ENCODE measurements at regions not wholly inside any gene's neighbourhood (a gene's known extent, or its start where the extent isn't known, plus 50 kb on each side); places are given as distances from the start of the nearest gene placed in this dataset.

GRCh38 chr5:97267767-97268166, 84.7 kb upstream of the RIOK2 start:
- no peaks in the 10 kb centered on the region for H3K27me3 ChIP-seq (ENCODE audit: control insufficient read depth, insufficient read depth, low read length)
- H2BK15ac ChIP-seq (ENCODE audit: low read depth, low read length) = no peak overlapping the region
- no peak overlapping the region for H3K4me2 ChIP-seq (ENCODE audit: low read depth, low read length)
- no peak overlapping the region for H2AK9ac ChIP-seq (replicated peaks; ENCODE audit: low read depth, low read length, poor library complexity)
- H3K27ac ChIP-seq (ENCODE audit: insufficient read depth, low read length) = no peak overlapping the region
- no peak for DNase-seq
- ChIA-PET CTCF (interaction anchor here (1.3 kb wide), 1 partner anchor 36 kb away, joined by 3 read pairs; no protein-coding TSS in a partner anchor), POLR2A (ENCODE audit: unreplicated experiment) (interaction anchor here (0.6 to 0.7 kb wide), 2 partner anchors 329 to 1515 kb away, joined by 3 read pairs; no protein-coding TSS in a partner anchor)
- TF ChIP-seq RCOR1 (IDR thresholded peaks at IDR 0.05; ENCODE audit: insufficient replicate concordance, low read length) (no peak), CEBPB (IDR thresholded peaks at IDR 0.05; ENCODE audit: low read depth, low read length) (no peak), POLR2A (IDR thresholded peaks at IDR 0.05; ENCODE audit: low read depth, low read length) (no peak), RAD21 (IDR thresholded peaks at IDR 0.05; ENCODE audit: low read length) (no peak), CTCF (conservative IDR thresholded peaks at IDR 0.05; ENCODE audit: low read depth, low read length) (no peak), BHLHE40 (IDR thresholded peaks at IDR 0.05; ENCODE audit: low read depth, low read length) (no peak), MXI1 (IDR thresholded peaks at IDR 0.05; ENCODE audit: borderline replicate concordance, low read depth, low read length) (no peak), USF2 (IDR thresholded peaks at IDR 0.05; ENCODE audit: low read depth, low read length) (no peak)
- ATAC-seq (ENCODE audit: low read depth) = no peak
- no peak overlapping the region for H3K9ac ChIP-seq (ENCODE audit: low read depth, low read length)
- H4K8ac ChIP-seq (ENCODE audit: low read depth in 2 of 2, low read length in 2 of 2) = no peak overlapping the region
- H3K4ac ChIP-seq (ENCODE audit: low read depth, low read length) = no peak overlapping the region
- WGBS, 2 experiments (ENCODE audit: extremely low coverage in 2 of 2, insufficient read length in 1 of 2) = 40% methylated on average over 1 of the region's 3 CpGs; no CpG with 5 or more reads in 1 of the 2 experiments
- no peaks in the 10 kb centered on the region for H3K9me1 ChIP-seq (ENCODE audit: insufficient read depth, low read length)
- in situ Hi-C loops (cut with MboI; ENCODE audit: low sequenced_read_pairs) = no loop called here
- no peaks in the 10 kb centered on the region for H4K20me1 ChIP-seq (ENCODE audit: insufficient read depth, low read length)
- H3K4me1 ChIP-seq (ENCODE audit: control insufficient read depth, insufficient read depth, low read length) = no peaks in the 10 kb centered on the region
- no peak overlapping the region for H2BK120ac ChIP-seq (ENCODE audit: low read depth, low read length)
- H3K36me3 ChIP-seq (ENCODE audit: control insufficient read depth, insufficient read depth, low read length) = no peaks in the 10 kb centered on the region
- H2BK20ac ChIP-seq (ENCODE audit: low read depth, low read length) = no peak overlapping the region
- H3K14ac ChIP-seq (replicated peaks; ENCODE audit: low read depth, low read length) = no peak overlapping the region
- no peaks in the 10 kb centered on the region for H3K9me3 ChIP-seq (ENCODE audit: control insufficient read depth, insufficient read depth, low read length)
- H4K91ac ChIP-seq (ENCODE audit: insufficient read depth, low read depth, low read length) = no peak overlapping the region
- H3K23ac ChIP-seq (ENCODE audit: low read depth, low read length) = no peak overlapping the region
- H3K18ac ChIP-seq (ENCODE audit: low read depth, low read length) = no peak overlapping the region
- no TSS peak for BruUV-seq (replicated peaks)
- dilution Hi-C loops (cut with HindIII; ENCODE audit: low sequenced_read_pairs, unreplicated experiment) = no loop called here
- H2BK5ac ChIP-seq (ENCODE audit: low read depth, low read length, poor library complexity, severe bottlenecking) = no peak overlapping the region
- no peak overlapping the region for H3K56ac ChIP-seq (ENCODE audit: extremely low read depth, insufficient read depth, low read length)
- H3K4me3 ChIP-seq (ENCODE audit: insufficient read depth, low read depth, low read length) = no peak overlapping the region
- intact Hi-C loops (cut with micrococcal nuclease) = no loop called here
- H2AFZ ChIP-seq (replicated peaks; ENCODE audit: low read length, poor library complexity) = no peak overlapping the region
- no peak overlapping the region for H2AK5ac ChIP-seq (ENCODE audit: low read depth, low read length)
- H3K79me1 ChIP-seq (ENCODE audit: low read depth in 1 of 2, low read length in 2 of 2) = no peaks in the 10 kb centered on the region
- H4K5ac ChIP-seq (ENCODE audit: low read depth, low read length) = no peak overlapping the region
